BLaER1 (cell line): ENCODE measurements at regions not wholly inside any gene's neighbourhood (a gene's known extent, or its start where the extent isn't known, plus 50 kb on each side); places are given as distances from the start of the nearest gene placed in this dataset.
A peak's percentile ranks its signal among the peaks of the same experiment; 100 is the strongest.

Source experiments
- H3K27ac ChIP-seq: shearing (Covaris generic); formaldehyde crosslinking; 2 replicates; pipeline ENCODE4 v1.8.1; 2022
- H3K27me3 ChIP-seq: shearing (Covaris generic); formaldehyde crosslinking; 2 replicates; pipeline ENCODE4 v1.8.1; 2022
- H3K36me3 ChIP-seq: shearing (Covaris generic); formaldehyde crosslinking; 2 replicates; pipeline ENCODE4 v1.8.1; 2022
- H3K4me1 ChIP-seq: shearing (Covaris generic); formaldehyde crosslinking; 2 replicates; pipeline ENCODE4 v1.8.1; 2022
- H3K4me2 ChIP-seq: shearing (Covaris generic); formaldehyde crosslinking; 2 replicates; pipeline ENCODE4 v1.8.1; 2022
- H3K4me3 ChIP-seq: shearing (Covaris generic); formaldehyde crosslinking; 2 replicates; pipeline ENCODE4 v1.8.1; 2022
- H3K9ac ChIP-seq: shearing (Covaris generic); formaldehyde crosslinking; 2 replicates; pipeline ENCODE4 v1.8.1; 2022
- H3K9me3 ChIP-seq: shearing (Covaris generic); formaldehyde crosslinking; 2 replicates; pipeline ENCODE4 v1.8.1; 2022
- H4K20me1 ChIP-seq: shearing (Covaris generic); formaldehyde crosslinking; 2 replicates; pipeline ENCODE4 v1.8.1; 2022
- Cebpa-rat ChIP-seq: shearing (Covaris generic); IDR thresholded peaks from 2 replicates; pipeline ENCODE4 v1.8.1; 2022

DNA sequence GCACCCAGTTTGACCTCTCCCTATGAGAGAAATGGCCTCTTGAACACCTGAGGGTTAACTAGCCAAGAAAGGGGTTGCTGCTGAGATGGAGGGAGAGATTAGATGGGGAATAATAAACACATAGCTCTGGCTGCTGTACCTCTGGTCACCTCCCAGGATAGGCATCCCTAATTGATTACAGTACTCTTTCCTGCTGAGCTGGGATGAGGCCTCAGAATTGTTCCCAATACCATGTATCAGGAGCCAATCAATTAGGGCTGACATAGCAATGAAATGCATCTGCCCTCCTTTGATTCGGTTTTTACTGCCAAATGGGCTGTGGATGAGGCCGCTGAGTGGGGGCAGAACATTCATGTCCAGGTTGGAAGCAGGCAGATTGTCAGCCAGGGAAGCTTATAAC lies 339.4 kb upstream of the SLCO3A1 start:
- H3K9me3 ChIP-seq: no peaks in the 10 kb centered on the region
- peaks cover 32% of the 10 kb centered on the region for H3K4me1 ChIP-seq
- no peak overlapping the region for H3K27ac ChIP-seq
- H3K36me3 ChIP-seq: no peaks in the 10 kb centered on the region
- H4K20me1 ChIP-seq: no peaks in the 10 kb centered on the region
- H3K9ac ChIP-seq: no peak overlapping the region
- H3K4me3 ChIP-seq: no peak overlapping the region
- no peak for TF ChIP-seq Cebpa-rat
- H3K27me3 ChIP-seq: no peaks in the 10 kb centered on the region
- H3K4me2 ChIP-seq: no peak overlapping the region

DNA sequence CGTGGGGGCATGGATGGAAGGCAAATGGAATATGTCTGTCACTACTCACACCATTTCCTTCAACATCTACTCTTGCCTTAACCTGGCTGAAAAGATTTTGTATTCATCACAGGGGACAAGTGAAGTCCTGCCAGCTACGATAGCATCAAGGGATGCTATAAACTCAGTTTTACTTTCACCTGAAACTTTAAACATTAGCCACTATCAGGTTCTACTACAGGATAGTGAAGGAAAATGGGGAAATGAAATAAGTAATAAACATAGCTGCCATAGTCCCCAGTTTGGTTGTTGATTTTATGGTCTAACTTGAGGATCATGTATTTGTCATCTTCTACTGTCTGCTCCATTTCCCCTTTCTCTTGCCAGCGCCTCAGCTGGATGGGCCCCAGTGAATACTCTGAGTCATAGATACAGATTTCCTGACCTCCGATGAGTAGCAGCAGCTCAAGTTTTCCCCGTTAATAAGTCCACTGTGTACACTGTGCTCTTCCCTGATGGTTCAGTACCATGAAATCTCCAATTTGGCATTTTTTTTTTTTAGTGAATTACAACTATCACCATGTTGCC lies 338.2 kb upstream of the SLCO3A1 start:
- Histone ChIP-seq H3K4me3 (no peak overlapping the region), H3K9ac (no peak overlapping the region), H3K9me3 (no peaks in the 10 kb centered on the region), H4K20me1 (no peaks in the 10 kb centered on the region), H3K27ac (no peak overlapping the region), H3K27me3 (no peaks in the 10 kb centered on the region), H3K4me2 (peak overlapping the region; percentile 80), H3K36me3 (no peaks in the 10 kb centered on the region), H3K4me1 (peaks cover 32% of the 10 kb centered on the region)
- TF ChIP-seq Cebpa-rat: no peak

DNA sequence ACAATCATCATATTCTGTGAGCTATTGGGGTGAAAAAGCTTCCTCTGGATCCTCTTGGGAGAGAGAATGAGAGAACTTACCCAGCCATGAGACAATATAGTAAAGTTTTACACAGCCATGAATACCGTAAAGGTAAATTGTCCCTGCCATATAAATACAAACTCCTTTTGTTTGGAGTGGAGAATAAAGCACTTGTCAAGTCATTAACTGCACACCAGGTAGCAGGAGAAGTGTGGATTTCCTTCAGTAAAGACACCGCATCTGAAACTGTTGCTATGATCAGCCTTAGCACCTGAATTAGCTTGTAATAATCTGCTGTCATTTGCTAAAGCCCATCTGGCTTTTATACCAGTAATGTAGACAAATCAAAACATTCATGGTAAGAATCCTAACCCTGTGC lies 336.6 kb upstream of the SLCO3A1 start:
- no peak overlapping the region; the same call in 1 of the 2 replicates for H3K9ac ChIP-seq
- H3K4me2 ChIP-seq: peak overlapping the region; percentile 80
- H3K27ac ChIP-seq: peak overlapping the region; percentile 18; the same call in 1 of the 2 replicates
- H3K4me3 ChIP-seq: 0 out of 2 replicates have a peak overlapping the region, but pooled peaks have one; percentile 0
- no peak for TF ChIP-seq Cebpa-rat
- no peaks in the 10 kb centered on the region for H3K27me3 ChIP-seq
- H3K9me3 ChIP-seq: no peaks in the 10 kb centered on the region
- no peaks in the 10 kb centered on the region for H4K20me1 ChIP-seq
- no peaks in the 10 kb centered on the region for H3K36me3 ChIP-seq
- peaks cover 32% of the 10 kb centered on the region for H3K4me1 ChIP-seq

DNA sequence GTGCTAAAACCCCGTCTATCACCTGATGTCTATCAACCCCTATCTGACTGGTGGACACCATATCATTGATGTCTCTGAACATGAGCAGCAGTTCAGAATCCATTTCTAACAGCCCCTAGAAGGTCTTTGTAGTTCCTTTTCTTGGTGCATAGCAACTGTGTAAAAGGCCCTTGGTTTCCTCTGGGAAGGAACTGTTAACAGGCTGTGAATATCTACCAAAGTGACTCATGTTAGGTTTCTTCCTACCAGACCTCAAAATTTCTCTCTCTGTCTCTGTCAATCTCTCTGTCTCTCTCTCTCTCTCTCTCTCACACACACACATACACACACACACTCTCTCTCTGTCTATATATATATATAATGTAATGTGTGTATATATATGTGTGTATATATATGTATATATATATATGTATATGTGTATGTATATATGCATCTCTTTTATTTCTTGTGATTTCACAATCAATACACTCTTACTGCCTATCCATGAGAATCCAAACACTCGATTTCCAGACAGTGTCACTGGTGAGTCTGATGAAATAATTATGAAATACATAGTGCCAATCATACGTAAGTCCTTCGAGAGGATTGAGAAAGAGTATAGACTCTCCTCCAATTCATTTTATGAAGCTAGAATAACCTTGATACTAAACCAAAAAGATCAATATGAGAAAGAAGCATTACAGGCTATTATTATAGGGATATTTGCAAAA lies 335.9 kb upstream of the SLCO3A1 start:
- Histone ChIP-seq H3K9ac (no peak overlapping the region), H3K4me2 (peak overlapping the region; percentile 80), H3K36me3 (no peaks in the 10 kb centered on the region), H3K4me3 (0 out of 2 replicates have a peak overlapping the region, but pooled peaks have one; percentile 0), H3K27me3 (no peaks in the 10 kb centered on the region), H3K9me3 (no peaks in the 10 kb centered on the region), H4K20me1 (no peaks in the 10 kb centered on the region), H3K4me1 (peaks cover 32% of the 10 kb centered on the region), H3K27ac (peak overlapping the region; percentile 8; the same call in 1 of the 2 replicates)
- no peak for TF ChIP-seq Cebpa-rat

DNA sequence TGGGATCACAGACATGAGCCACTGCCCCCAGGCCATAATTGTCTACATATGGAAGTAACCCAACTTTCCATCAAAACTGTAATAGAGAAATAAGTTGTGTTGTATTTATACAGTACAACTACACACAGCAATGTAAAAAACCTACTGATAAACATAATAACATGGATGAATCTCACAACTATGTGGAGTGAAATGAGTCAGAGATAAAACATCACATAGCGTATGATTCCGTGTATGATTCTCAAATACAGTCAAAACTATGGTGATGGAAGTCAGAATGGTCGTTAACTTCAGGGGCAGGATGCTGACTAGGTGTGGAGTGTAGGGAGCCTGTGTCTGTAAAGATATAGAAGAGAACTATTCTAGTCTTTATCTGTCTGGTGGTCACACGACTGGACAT lies 332.7 kb upstream of the SLCO3A1 start:
- no peak for TF ChIP-seq Cebpa-rat

DNA sequence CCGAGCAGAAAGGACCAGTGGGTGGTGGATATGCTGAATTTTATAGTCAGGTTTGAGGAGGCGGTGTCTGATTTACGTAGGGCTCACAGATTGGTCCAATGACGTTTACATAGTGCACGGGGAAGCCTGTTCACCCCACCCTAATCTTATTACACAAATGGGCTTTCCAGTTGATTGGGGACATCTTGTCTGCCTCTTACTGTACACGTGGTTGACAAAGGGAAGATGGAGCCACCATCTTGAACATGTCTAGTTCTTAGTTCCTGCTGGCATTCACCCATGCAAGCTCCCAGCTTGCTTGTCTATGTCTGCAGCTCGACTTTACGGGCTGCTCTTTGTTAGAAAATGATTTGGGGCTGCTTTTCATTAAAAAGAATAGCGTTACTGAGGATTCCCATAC lies 332.0 kb upstream of the SLCO3A1 start:
- Histone ChIP-seq H3K36me3 (no peaks in the 10 kb centered on the region), H3K9ac (no peak overlapping the region), H3K27ac (no peak overlapping the region), H3K4me1 (peaks cover 14% of the 10 kb centered on the region), H3K9me3 (no peaks in the 10 kb centered on the region), H4K20me1 (no peaks in the 10 kb centered on the region), H3K4me2 (no peak overlapping the region), H3K27me3 (no peaks in the 10 kb centered on the region), H3K4me3 (no peak overlapping the region)
- TF ChIP-seq Cebpa-rat: no peak

More for the DNA sequence above, 332.7 kb upstream of the SLCO3A1 start:
- Histone ChIP-seq H4K20me1 (no peaks in the 10 kb centered on the region), H3K27ac (no peak overlapping the region), H3K9me3 (no peaks in the 10 kb centered on the region), H3K36me3 (no peaks in the 10 kb centered on the region), H3K4me3 (no peak overlapping the region), H3K9ac (no peak overlapping the region), H3K4me2 (no peak overlapping the region), H3K4me1 (peaks cover 21% of the 10 kb centered on the region), H3K27me3 (no peaks in the 10 kb centered on the region)

DNA sequence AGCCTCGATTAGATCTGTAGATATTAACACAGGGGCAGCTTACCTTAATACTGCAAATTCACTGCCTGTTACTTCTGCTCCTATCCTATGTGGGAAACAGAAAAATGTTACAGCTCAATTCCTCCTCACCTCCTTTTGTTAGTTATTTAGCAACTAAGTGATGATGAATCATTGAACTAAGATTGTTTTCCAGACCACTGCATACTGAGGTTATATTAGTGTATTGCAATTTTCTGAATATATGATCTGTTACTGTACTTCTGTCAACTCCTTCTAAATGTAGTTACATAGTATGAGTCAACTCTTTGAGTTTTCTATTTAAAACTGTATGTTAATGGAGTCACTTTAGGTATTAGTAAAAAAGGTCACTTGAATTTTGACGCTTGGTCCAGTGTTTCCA lies 331.5 kb upstream of the SLCO3A1 start:
- Histone ChIP-seq H3K9ac (no peak overlapping the region), H3K27me3 (no peaks in the 10 kb centered on the region), H3K9me3 (no peaks in the 10 kb centered on the region), H3K27ac (no peak overlapping the region), H4K20me1 (no peaks in the 10 kb centered on the region), H3K4me1 (peaks cover 10% of the 10 kb centered on the region), H3K4me2 (no peak overlapping the region), H3K36me3 (no peaks in the 10 kb centered on the region), H3K4me3 (no peak overlapping the region)
- no peak for TF ChIP-seq Cebpa-rat

DNA sequence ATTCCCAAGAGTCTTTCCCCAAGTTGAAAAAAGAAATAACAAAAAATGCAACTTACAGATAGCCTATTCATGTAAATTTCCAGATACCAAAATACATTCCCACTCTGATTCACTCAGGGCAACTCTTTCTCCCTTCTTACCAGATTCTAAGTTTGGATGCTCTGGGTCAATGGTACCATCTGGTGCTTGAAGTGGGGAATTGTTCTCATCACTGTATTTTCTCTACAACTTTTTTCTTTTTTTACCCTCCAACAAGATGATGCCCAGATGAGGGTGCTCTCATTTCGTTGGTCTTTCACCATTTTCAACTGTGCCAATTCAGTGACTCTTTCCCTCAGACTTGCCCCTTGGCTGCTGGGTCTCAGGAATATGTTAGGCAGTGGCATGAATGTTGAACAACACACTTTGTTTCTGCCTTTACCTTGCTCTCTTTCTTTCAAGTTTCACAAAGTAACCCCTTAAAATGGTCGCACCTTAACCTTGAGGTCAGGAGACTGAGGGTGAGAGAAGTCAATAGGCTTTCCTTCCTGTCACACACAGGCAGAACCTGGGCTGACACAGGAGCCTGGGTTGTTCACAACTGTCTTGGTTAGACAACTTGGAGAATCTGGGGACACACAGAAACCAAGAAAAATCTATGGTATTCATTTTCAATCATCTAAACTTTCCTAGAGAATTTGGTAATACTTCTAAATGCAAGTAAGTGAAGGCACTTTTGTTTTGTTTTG lies 330.7 kb upstream of the SLCO3A1 start:
- no peak overlapping the region for H3K27ac ChIP-seq
- no peaks in the 10 kb centered on the region for H3K9me3 ChIP-seq
- no peak overlapping the region for H3K4me3 ChIP-seq
- peaks cover 2% of the 10 kb centered on the region for H3K4me1 ChIP-seq
- no peak overlapping the region for H3K9ac ChIP-seq
- no peaks in the 10 kb centered on the region for H4K20me1 ChIP-seq
- no peak overlapping the region for H3K4me2 ChIP-seq
- H3K27me3 ChIP-seq: no peaks in the 10 kb centered on the region
- TF ChIP-seq Cebpa-rat: no peak
- H3K36me3 ChIP-seq: no peaks in the 10 kb centered on the region

DNA sequence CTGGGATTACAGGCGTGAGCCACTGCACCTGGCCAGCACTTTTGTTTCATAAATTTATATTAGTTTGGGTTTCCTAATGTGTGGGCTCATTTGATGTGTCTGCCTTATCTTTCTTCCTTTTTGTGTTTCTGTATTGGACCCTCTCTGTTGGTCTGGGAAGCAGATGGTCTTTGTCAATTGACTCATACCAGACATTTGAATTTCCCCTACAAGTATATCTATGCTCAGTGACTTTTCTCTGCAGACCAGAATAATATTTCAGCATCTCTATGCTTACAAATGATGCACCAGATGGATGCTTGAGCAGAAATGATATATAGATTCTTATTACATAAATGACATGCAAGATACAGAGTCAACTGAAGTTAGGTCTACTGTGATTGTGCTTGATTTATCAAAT lies 329.9 kb upstream of the SLCO3A1 start:
- H3K9me3 ChIP-seq: no peaks in the 10 kb centered on the region
- H3K27me3 ChIP-seq: no peaks in the 10 kb centered on the region
- H3K4me3 ChIP-seq: no peak overlapping the region
- H4K20me1 ChIP-seq: no peaks in the 10 kb centered on the region
- H3K9ac ChIP-seq: no peak overlapping the region
- no peak for TF ChIP-seq Cebpa-rat
- H3K4me2 ChIP-seq: no peak overlapping the region
- H3K27ac ChIP-seq: no peak overlapping the region
- no peaks in the 10 kb centered on the region for H3K4me1 ChIP-seq
- no peaks in the 10 kb centered on the region for H3K36me3 ChIP-seq

DNA sequence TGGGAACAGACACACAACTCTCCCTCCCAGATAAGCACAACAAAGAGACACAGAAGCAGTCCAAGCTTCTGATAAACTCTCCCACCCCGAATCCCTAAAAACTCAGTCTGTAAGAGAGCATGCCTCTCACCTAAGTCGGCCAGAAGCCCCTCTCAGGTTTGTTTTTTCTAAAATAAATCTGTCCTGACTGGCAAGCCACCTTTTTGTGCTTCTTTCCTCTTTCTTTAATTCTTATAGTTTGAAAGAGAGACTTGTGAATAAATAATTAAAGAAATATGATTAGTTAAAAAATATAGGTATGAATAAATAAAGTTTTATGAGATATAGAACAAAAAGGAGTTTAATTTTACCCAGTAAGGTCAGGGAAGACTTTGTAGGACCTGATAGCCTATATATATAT lies 329.0 kb upstream of the SLCO3A1 start:
- H3K4me2 ChIP-seq: no peak overlapping the region
- H3K36me3 ChIP-seq: no peaks in the 10 kb centered on the region
- no peaks in the 10 kb centered on the region for H4K20me1 ChIP-seq
- H3K4me3 ChIP-seq: no peak overlapping the region
- no peaks in the 10 kb centered on the region for H3K9me3 ChIP-seq
- no peak overlapping the region for H3K9ac ChIP-seq
- no peaks in the 10 kb centered on the region for H3K27me3 ChIP-seq
- TF ChIP-seq Cebpa-rat: no peak
- H3K27ac ChIP-seq: no peak overlapping the region
- H3K4me1 ChIP-seq: no peaks in the 10 kb centered on the region
